GM21825 (cell line): ENCODE measurements at regions not wholly inside any gene's neighbourhood (a gene's known extent, or its start where the extent isn't known, plus 50 kb on each side); places are given as distances from the start of the nearest gene placed in this dataset.

Experiments
- ATAC-seq: cut with Tn5 transposase; IDR thresholded peaks from one replicate; pipeline ENCODE4 v1.9.1; 2021; ENCODE audit warnings: mild to moderate bottlenecking, moderate library complexity; ENCODE audit not compliant: unreplicated experiment

- ATAC-seq: no peak
Measured at GRCh38 chr10:3631701-3632330, 153.2 kb downstream of the KLF6 start.

GRCh38 chr10:3631291-3631690 lies 153.7 kb downstream of the KLF6 start:
- no peak for ATAC-seq

GRCh38 chr10:3625959-3626751 lies 158.9 kb downstream of the KLF6 start:
- peak; percentile 63 for ATAC-seq

- no peak for ATAC-seq
Measured at GRCh38 chr10:3624367-3624766, 160.6 kb downstream of the KLF6 start.

GRCh38 chr10:3623746-3624145 lies 161.3 kb downstream of the KLF6 start:
- ATAC-seq: peak; percentile 49

GRCh38 chr10:3622845-3623621 lies 162.0 kb downstream of the KLF6 start:
- peak; percentile 40 for ATAC-seq

- ATAC-seq: no peak
Measured at GRCh38 chr10:3622427-3622826, 162.6 kb downstream of the KLF6 start.

- no peak for ATAC-seq
Measured at GRCh38 chr10:3620818-3621217, 164.2 kb downstream of the KLF6 start.

- no peak for ATAC-seq
Measured at GRCh38 chr10:3619241-3619640, 165.8 kb downstream of the KLF6 start.

GRCh38 chr10:3616880-3617279 lies 168.1 kb downstream of the KLF6 start:
- ATAC-seq: no peak

- ATAC-seq: no peak
Measured at GRCh38 chr10:3613318-3613717, 171.7 kb downstream of the KLF6 start.

GRCh38 chr10:3612183-3613001 lies 172.6 kb downstream of the KLF6 start:
- ATAC-seq: no peak

GRCh38 chr10:3606309-3606708 lies 178.7 kb downstream of the KLF6 start:
- no peak for ATAC-seq

- ATAC-seq: no peak
Measured at GRCh38 chr10:3605882-3606281, 179.1 kb downstream of the KLF6 start.

- ATAC-seq: no peak
Measured at GRCh38 chr10:3595736-3596135, 189.3 kb downstream of the KLF6 start.

- ATAC-seq: no peak
Measured at GRCh38 chr10:3593611-3594010, 191.4 kb downstream of the KLF6 start.

GRCh38 chr10:3592424-3592823 lies 192.6 kb downstream of the KLF6 start:
- ATAC-seq: no peak

- no peak for ATAC-seq
Measured at GRCh38 chr10:3588816-3589215, 196.2 kb downstream of the KLF6 start.

GRCh38 chr10:3588346-3588745 lies 196.7 kb downstream of the KLF6 start:
- ATAC-seq: no peak

GRCh38 chr10:3584926-3585784 lies 199.9 kb downstream of the KLF6 start:
- ATAC-seq: no peak
